Type B pancreatic cell (in vitro differentiated cells): ENCODE measurements at regions not wholly inside any gene's neighbourhood (a gene's known extent, or its start where the extent isn't known, plus 50 kb on each side); places are given as distances from the start of the nearest gene placed in this dataset.

Source experiments
- DNase-seq: peaks from one replicate; pipeline ENCODE4 v3.0.0; 2021; ENCODE audit warnings: mixed read lengths; ENCODE audit not compliant: unreplicated experiment; ENCODE audit errors: extremely low spot score
- H3K27ac Mint-ChIP-seq: 2 replicates; pipeline ENCODE4 v1.8.0; 2021; ENCODE audit warnings: mild to moderate bottlenecking, mixed read lengths
- H3K27me3 Mint-ChIP-seq: 2 replicates; pipeline ENCODE4 v1.8.0; 2021; ENCODE audit warnings: mixed read lengths
- H3K36me3 Mint-ChIP-seq: 2 replicates; pipeline ENCODE4 v1.8.0; 2021; ENCODE audit warnings: mixed read lengths
- H3K4me1 Mint-ChIP-seq: one replicate; pipeline ENCODE4 v1.8.0; 2021; ENCODE audit warnings: mixed read lengths; ENCODE audit not compliant: unreplicated experiment
- H3K4me3 Mint-ChIP-seq: 2 replicates; pipeline ENCODE4 v1.8.0; 2021; ENCODE audit warnings: mild to moderate bottlenecking, mixed read lengths
- H3K9me3 Mint-ChIP-seq: 2 replicates; pipeline ENCODE4 v1.8.0; 2021; ENCODE audit warnings: mixed read lengths
- TF ChIP-seq, protein P1 (sequence below): fragments of 200-600 bp; sonication (generic); conservative IDR thresholded peaks from 2 replicates; pipeline ENCODE4 v1.5.0; 2021; ENCODE audit warnings: antibody characterized with exemption, mild to moderate bottlenecking

- Mint-ChIP-seq H3K36me3 (no peaks in the 10 kb centered on the region), H3K4me3 (no peak overlapping the region), H3K4me1 (peaks cover 36% of the 10 kb centered on the region), H3K27ac (no peak overlapping the region), H3K9me3 (peaks cover 9% of the 10 kb centered on the region), H3K27me3 (no peaks in the 10 kb centered on the region)
- TF ChIP-seq, protein P1, sequence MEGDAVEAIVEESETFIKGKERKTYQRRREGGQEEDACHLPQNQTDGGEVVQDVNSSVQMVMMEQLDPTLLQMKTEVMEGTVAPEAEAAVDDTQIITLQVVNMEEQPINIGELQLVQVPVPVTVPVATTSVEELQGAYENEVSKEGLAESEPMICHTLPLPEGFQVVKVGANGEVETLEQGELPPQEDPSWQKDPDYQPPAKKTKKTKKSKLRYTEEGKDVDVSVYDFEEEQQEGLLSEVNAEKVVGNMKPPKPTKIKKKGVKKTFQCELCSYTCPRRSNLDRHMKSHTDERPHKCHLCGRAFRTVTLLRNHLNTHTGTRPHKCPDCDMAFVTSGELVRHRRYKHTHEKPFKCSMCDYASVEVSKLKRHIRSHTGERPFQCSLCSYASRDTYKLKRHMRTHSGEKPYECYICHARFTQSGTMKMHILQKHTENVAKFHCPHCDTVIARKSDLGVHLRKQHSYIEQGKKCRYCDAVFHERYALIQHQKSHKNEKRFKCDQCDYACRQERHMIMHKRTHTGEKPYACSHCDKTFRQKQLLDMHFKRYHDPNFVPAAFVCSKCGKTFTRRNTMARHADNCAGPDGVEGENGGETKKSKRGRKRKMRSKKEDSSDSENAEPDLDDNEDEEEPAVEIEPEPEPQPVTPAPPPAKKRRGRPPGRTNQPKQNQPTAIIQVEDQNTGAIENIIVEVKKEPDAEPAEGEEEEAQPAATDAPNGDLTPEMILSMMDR: no peak
- DNase-seq: no peak
These were observed 78.6 kb upstream of the PTPRK start for GRCh38 chr6:128599036-128599435.

DNA sequence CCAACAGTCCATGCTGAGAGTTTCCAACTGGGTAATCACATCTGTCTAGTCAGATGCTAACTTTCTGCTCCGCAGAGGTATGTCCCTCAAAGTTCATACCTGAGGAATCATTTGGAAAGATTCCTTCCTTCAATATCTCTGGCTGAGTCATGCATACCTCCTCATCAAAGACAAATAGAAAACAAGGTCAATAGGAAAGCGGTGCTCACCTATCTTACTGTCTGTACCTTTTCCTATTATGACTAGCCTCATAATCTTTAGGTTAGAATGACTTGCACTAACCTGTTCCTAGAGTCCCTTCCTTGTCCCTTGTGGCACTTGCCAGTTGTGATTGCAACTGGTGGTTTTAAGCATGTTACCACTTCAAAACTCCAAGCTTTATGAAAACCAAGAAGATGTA is 78.2 kb upstream of the PTPRK start:
- Mint-ChIP-seq H3K27ac (no peak overlapping the region), H3K9me3 (peaks cover 4% of the 10 kb centered on the region), H3K27me3 (no peaks in the 10 kb centered on the region), H3K36me3 (no peaks in the 10 kb centered on the region), H3K4me1 (peaks cover 36% of the 10 kb centered on the region), H3K4me3 (no peak overlapping the region)
- TF ChIP-seq, protein P1: no peak
- no peak for DNase-seq

GRCh38 chr6:128597956-128598355 is 77.6 kb upstream of the PTPRK start:
- Mint-ChIP-seq H3K4me1 (peaks cover 36% of the 10 kb centered on the region), H3K4me3 (no peak overlapping the region), H3K27me3 (no peaks in the 10 kb centered on the region), H3K27ac (no peak overlapping the region), H3K36me3 (no peaks in the 10 kb centered on the region), H3K9me3 (peaks cover 4% of the 10 kb centered on the region)
- TF ChIP-seq, protein P1: no peak
- DNase-seq: no peak

DNA sequence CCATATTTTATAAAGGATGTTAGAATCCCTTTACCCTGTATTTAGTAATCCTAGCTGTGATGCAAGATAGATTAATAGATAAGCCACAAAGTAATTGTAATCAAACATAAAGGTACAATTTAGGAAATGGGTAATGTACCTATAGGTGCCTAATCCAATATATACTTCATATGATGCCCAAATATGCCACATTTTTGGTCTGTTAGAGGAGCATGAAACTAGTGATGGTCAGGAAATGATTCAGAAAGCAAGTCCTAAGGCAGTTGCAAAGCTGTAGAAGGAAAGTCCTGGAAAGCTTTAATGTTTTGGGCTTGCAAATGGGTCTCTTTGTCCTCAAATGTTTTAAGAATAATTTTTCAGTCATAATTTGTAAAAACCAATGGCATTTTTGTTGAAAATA is 76.6 kb upstream of the PTPRK start:
- no peak for DNase-seq
- H3K9me3 Mint-ChIP-seq: peaks cover 4% of the 10 kb centered on the region
- H3K36me3 Mint-ChIP-seq: no peaks in the 10 kb centered on the region
- no peaks in the 10 kb centered on the region for H3K27me3 Mint-ChIP-seq
- H3K4me1 Mint-ChIP-seq: peaks cover 33% of the 10 kb centered on the region
- TF ChIP-seq, protein P1: no peak
- H3K27ac Mint-ChIP-seq: no peak overlapping the region
- no peak overlapping the region for H3K4me3 Mint-ChIP-seq

DNA sequence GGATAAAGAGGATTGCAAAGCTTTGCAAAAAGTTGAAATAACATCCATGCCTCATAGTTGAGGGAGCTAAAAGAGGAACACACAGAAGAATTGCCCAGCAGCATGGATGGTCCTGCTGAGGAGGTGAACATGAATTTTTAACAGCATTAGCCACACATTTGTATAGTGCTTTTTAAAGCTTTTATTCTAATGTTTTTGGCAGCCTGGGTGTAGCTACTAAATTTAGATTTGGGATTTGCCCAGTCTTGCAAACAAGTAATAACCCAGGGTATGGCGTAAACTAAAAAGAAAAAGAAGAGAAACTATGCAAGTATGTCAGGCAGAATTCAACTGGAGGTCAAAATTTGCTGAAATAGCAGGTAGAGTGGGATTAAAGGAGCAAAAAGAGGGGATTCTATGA is 75.1 kb upstream of the PTPRK start:
- Mint-ChIP-seq H3K36me3 (no peaks in the 10 kb centered on the region), H3K27me3 (no peaks in the 10 kb centered on the region), H3K4me1 (peaks cover 19% of the 10 kb centered on the region), H3K27ac (no peak overlapping the region), H3K4me3 (no peak overlapping the region), H3K9me3 (peaks cover 17% of the 10 kb centered on the region)
- TF ChIP-seq, protein P1: no peak
- DNase-seq: no peak

DNA sequence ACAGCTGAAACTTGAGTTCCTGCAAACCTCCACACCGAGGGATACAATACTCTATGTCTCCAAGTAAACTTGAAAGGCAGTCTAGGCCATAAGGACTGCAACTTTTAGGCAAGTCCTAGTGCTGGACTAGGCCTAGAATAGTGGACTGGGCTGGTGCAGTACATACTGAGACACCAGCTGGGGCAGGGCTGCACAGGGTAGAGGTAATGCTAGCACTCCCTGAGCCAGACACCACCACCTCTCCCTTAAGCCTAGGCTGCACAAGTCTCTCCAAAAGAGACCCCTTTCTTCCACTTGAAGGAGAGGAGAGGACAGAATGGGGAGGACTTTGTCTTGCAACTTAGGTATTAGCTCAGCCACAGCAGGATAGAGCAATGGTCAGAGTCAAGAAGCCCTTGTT is 65.7 kb upstream of the PTPRK start:
- H3K4me3 Mint-ChIP-seq: no peak overlapping the region
- H3K9me3 Mint-ChIP-seq: peaks cover 4% of the 10 kb centered on the region
- H3K27ac Mint-ChIP-seq: no peak overlapping the region
- no peaks in the 10 kb centered on the region for H3K27me3 Mint-ChIP-seq
- no peaks in the 10 kb centered on the region for H3K36me3 Mint-ChIP-seq
- TF ChIP-seq, protein P1: no peak
- H3K4me1 Mint-ChIP-seq: no peaks in the 10 kb centered on the region
- DNase-seq: no peak
